Keratinocyte (primary cell): ENCODE measurements at regions not wholly inside any gene's neighbourhood (a gene's known extent, or its start where the extent isn't known, plus 50 kb on each side); places are given as distances from the start of the nearest gene placed in this dataset.
"Not testable (repeated sequence)": the region's sequence is repeated elsewhere in the genome, so short reads cannot be mapped to it uniquely, and the experiment has no call there.

ENCODE experiments used
- DNase-seq: peaks from one replicate; pipeline ENCODE4 v3.0.0-alpha.2; 2011; ENCODE audit warnings: low read depth, missing footprints, low spot score
- FAIRE-seq: peaks from 2 replicates; lab custom pipeline; 2011; peaks lifted over from hg19 to GRCh38; lab: Jason Lieb, UNC
- H2AFZ ChIP-seq: 2 replicates; pipeline ENCODE4 v1.6.0; 2012; ENCODE audit warnings: low read length, control low read depth, inconsistent platforms; ENCODE audit not compliant: control insufficient read depth
- H3K27ac ChIP-seq: 2 replicates; pipeline ENCODE4 v1.5.1; 2011; ENCODE audit warnings: low read length; ENCODE audit not compliant: control insufficient read depth, insufficient read depth
- H3K27me3 ChIP-seq: 3 replicates; pipeline ENCODE4 v1.6.0; 2011; ENCODE audit warnings: low read length; ENCODE audit not compliant: control insufficient read depth, insufficient read depth; ENCODE audit errors: extremely low read depth
- H3K36me3 ChIP-seq, 2 experiments: 2 replicates in 1 of 2; 3 replicates in 1 of 2; pipeline ENCODE4 v1.5.1; 2011; ENCODE audit warnings: low read length in 2 of 2, mild to moderate bottlenecking in 1 of 2; ENCODE audit not compliant: control insufficient read depth in 2 of 2, insufficient read depth in 2 of 2; ENCODE audit errors: extremely low read depth in 1 of 2
- H3K4me1 ChIP-seq: 3 replicates; pipeline ENCODE4 v1.5.1; 2011; ENCODE audit warnings: low read length; ENCODE audit not compliant: control insufficient read depth, insufficient read depth; ENCODE audit errors: extremely low read depth
- H3K4me2 ChIP-seq: 3 replicates; pipeline ENCODE4 v1.6.0; 2011; ENCODE audit warnings: low read depth, low read length; ENCODE audit not compliant: control insufficient read depth, insufficient read depth; ENCODE audit errors: extremely low read depth
- H3K4me3 ChIP-seq, 3 experiments: fragments of 200-600 bp in 1 of 3; sonication (generic) in 1 of 3; 2 replicates in 2 of 3; 3 replicates in 1 of 3; pipeline ENCODE4 v1.5.1; 2011 to 2016; ENCODE audit warnings: low read length in 3 of 3, mild to moderate bottlenecking in 3 of 3, control low read depth in 2 of 3, inconsistent platforms in 1 of 3, low read depth in 1 of 3, mixed read lengths in 1 of 3, mixed run types in 1 of 3, moderate library complexity in 1 of 3; ENCODE audit not compliant: control insufficient read depth in 2 of 3, insufficient read depth in 2 of 3; ENCODE audit errors: extremely low read depth in 1 of 3
- H3K79me2 ChIP-seq: 2 replicates; pipeline ENCODE4 v1.6.0; 2012; ENCODE audit warnings: low read length; ENCODE audit not compliant: control insufficient read depth, insufficient read depth
- H3K9ac ChIP-seq: 3 replicates; pipeline ENCODE4 v1.6.0; 2011; ENCODE audit warnings: low read length; ENCODE audit not compliant: control insufficient read depth, insufficient read depth; ENCODE audit errors: extremely low read depth
- H3K9me1 ChIP-seq: 3 replicates; pipeline ENCODE4 v1.6.0; 2011; ENCODE audit warnings: low read length; ENCODE audit not compliant: control insufficient read depth, insufficient read depth; ENCODE audit errors: extremely low read depth
- H3K9me3 ChIP-seq: 2 replicates; pipeline ENCODE4 v1.5.1; 2012; ENCODE audit warnings: low read depth, low read length; ENCODE audit not compliant: control insufficient read depth
- H4K20me1 ChIP-seq: 3 replicates; pipeline ENCODE4 v1.6.0; 2011; ENCODE audit warnings: low read length; ENCODE audit not compliant: control insufficient read depth, insufficient read depth; ENCODE audit errors: extremely low read depth
- EZH2 ChIP-seq: IDR thresholded peaks from one replicate; pipeline ENCODE4 v1.6.1; 2012; ENCODE audit warnings: inconsistent platforms, mild to moderate bottlenecking, low read length, moderate library complexity
- dilution Hi-C: fragments of 300-500 bp; cut with MboI; formaldehyde crosslinking; loops from one replicate; pipeline ENCODE4 v1.7.0; 2020; ENCODE audit warnings: low sequenced_read_pairs; ENCODE audit not compliant: extremely low pct_ligation_motif_present
- TF ChIP-seq, protein P1 (sequence below), 3 experiments: IDR thresholded peaks in 1 of 3; conservative IDR thresholded peaks in 1 of 3; optimal IDR thresholded peaks in 1 of 3; 2 replicates in 2 of 3; 3 replicates in 1 of 3; pipeline versions ENCODE3 to v1.5.1; 2011; ENCODE audit warnings: low read length in 3 of 3, mild to moderate bottlenecking in 3 of 3, moderate library complexity in 2 of 3, control low read depth in 1 of 3, inconsistent platforms in 1 of 3; ENCODE audit not compliant: insufficient read depth in 2 of 3; ENCODE audit errors: extremely low read depth in 1 of 3

DNA sequence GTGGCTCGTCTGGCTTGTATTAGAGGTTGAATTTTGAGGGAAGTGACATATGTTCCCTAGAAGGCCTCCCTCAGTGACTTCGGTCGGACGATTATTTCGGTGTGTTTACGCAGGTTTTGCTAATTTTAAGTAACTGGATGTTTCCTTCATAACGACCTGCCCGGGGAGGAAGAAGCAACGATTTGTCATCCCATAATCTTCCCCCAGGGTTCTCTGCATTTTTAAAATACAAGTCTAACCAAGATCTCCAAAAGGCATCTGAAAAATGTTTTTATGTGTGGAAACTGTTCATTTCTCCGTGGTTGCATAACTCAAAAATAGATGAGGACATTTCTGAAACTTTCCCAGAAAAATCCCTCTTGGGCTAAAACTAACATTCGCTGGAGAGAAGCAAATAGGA lies 195.4 kb downstream of the SHOX start:
- H3K36me3 ChIP-seq, result no peaks in the 10 kb centered on the region
- no peaks in the 10 kb centered on the region for H3K9me1 ChIP-seq
- no peaks in the 10 kb centered on the region for H4K20me1 ChIP-seq
- H3K27me3 ChIP-seq, result no peaks in the 10 kb centered on the region
- no peak overlapping the region for H3K9ac ChIP-seq
- no peak overlapping the region for H3K4me2 ChIP-seq
- no peak for DNase-seq
- H3K9me3 ChIP-seq, result no peaks in the 10 kb centered on the region
- TF ChIP-seq EZH2, result no peak
- no peak overlapping the region for H2AFZ ChIP-seq
- no peak overlapping the region for H3K4me3 ChIP-seq
- H3K27ac ChIP-seq, result no peak overlapping the region
- FAIRE-seq, result no peak
- H3K79me2 ChIP-seq, result no peaks in the 10 kb centered on the region
- dilution Hi-C loops, result no loop called here
- no peaks in the 10 kb centered on the region for H3K4me1 ChIP-seq

DNA sequence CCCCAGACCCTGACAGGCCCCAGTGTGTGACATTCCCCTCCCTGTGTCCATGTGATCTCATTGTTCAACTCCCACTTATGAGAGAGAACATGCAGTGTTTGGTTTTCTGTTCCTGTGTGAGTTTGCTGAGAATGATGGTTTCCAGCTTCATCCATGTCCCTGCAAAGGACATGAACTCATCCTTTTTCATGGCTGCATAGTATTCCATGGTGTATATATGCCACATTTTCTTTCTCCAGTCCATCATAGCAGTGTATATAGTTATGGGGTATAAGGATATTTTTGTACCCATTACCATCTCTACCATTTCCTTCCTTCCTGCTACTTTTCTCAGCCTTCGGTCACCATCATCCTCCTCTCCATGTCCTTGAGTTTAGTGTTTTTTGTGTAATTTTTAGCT lies 192.5 kb downstream of the SHOX start:
- H3K9ac ChIP-seq, dilution Hi-C loops, H3K9me3 ChIP-seq, H3K4me1 ChIP-seq, H3K9me1 ChIP-seq, H3K79me2 ChIP-seq, H3K36me3 ChIP-seq, H3K27ac ChIP-seq, H3K4me2 ChIP-seq, H2AFZ ChIP-seq, DNase-seq, H4K20me1 ChIP-seq, H3K27me3 ChIP-seq, FAIRE-seq, H3K4me3 ChIP-seq: not testable (repeated sequence)

DNA sequence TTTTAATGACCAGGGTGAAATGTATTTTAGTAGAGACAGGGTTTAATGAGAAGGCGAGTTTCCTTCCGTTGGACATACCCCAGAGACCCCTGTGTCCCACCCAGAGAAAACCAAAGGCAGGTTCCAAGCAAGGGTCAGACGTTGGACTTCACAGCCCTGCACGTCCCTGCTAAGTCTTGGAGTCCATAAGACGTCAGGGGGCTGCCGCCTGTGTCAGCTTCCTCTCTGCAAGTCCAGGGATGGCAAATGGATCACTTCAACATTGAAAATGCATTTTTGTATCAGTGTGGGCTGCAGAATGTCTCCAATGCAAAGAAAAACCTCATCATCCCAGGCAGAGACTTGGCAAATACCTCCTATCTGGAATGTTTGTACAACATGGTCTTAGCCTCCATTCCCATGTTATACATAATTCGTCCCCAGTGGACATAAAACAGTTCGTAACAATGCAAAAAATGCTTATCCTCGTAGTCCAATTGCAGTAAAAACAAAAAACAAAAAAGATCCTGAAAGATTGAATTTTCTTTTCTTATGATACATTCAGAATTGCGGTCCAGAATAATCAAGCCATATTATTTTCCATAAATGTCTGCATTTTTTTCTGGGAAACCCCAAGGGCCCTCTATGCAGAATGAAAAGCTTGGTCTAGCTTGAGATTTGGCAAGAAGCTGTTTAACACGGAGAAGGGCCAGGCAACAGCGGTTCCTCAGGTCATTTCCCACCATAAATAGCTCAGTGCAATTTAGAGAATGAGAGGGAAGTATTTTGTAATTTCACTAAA lies 190.9 kb downstream of the SHOX start:
- TF ChIP-seq EZH2, result no peak
- TF ChIP-seq, protein P1, sequence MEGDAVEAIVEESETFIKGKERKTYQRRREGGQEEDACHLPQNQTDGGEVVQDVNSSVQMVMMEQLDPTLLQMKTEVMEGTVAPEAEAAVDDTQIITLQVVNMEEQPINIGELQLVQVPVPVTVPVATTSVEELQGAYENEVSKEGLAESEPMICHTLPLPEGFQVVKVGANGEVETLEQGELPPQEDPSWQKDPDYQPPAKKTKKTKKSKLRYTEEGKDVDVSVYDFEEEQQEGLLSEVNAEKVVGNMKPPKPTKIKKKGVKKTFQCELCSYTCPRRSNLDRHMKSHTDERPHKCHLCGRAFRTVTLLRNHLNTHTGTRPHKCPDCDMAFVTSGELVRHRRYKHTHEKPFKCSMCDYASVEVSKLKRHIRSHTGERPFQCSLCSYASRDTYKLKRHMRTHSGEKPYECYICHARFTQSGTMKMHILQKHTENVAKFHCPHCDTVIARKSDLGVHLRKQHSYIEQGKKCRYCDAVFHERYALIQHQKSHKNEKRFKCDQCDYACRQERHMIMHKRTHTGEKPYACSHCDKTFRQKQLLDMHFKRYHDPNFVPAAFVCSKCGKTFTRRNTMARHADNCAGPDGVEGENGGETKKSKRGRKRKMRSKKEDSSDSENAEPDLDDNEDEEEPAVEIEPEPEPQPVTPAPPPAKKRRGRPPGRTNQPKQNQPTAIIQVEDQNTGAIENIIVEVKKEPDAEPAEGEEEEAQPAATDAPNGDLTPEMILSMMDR (optimal IDR thresholded peaks at IDR 0.05 in 1 of 3, IDR thresholded peaks at IDR 0.05 in 1 of 3, conservative IDR thresholded peaks at IDR 0.05 in 1 of 3; ENCODE audit: extremely low read depth in 1 of 3, insufficient read depth in 2 of 3, low read length in 3 of 3), result no peak
- Histone ChIP-seq H3K4me2 (no peak overlapping the region), H3K36me3 (no peaks in the 10 kb centered on the region), H3K4me3 (no peak overlapping the region), H3K4me1 (no peaks in the 10 kb centered on the region), H3K9me3 (no peaks in the 10 kb centered on the region), H3K27ac (no peak overlapping the region), H3K9me1 (no peaks in the 10 kb centered on the region), H3K79me2 (no peaks in the 10 kb centered on the region), H4K20me1 (no peaks in the 10 kb centered on the region), H3K27me3 (no peaks in the 10 kb centered on the region), H3K9ac (no peak overlapping the region), H2AFZ (no peak overlapping the region)
- dilution Hi-C loops, result no loop called here
- FAIRE-seq (no peak), DNase-seq (no peak)
